HEK293 (cell line): ENCODE measurements at regions not wholly inside any gene's neighbourhood (a gene's known extent, or its start where the extent isn't known, plus 50 kb on each side); places are given as distances from the start of the nearest gene placed in this dataset.

Experiments
- GLI4 ChIP-seq: fragments of 450-650 bp; formaldehyde crosslinking; IDR thresholded peaks from 2 replicates; pipeline ENCODE4 v1.5.1; 2016; ENCODE audit warnings: missing biosample characterization, missing genetic modification characterization
- ZNF629 ChIP-seq: fragments of 450-650 bp; formaldehyde crosslinking; IDR thresholded peaks from 2 replicates; pipeline ENCODE4 v1.5.1; 2017; ENCODE audit warnings: missing biosample characterization, missing genetic modification characterization
- TF ChIP-seq, protein P1 (sequence below): fragments of 450-650 bp; formaldehyde crosslinking; IDR thresholded peaks from 2 replicates; pipeline ENCODE4 v1.5.1; 2016; ENCODE audit warnings: missing biosample characterization, missing genetic modification characterization
- TF ChIP-seq, protein P2 (sequence below): IDR thresholded peaks from 2 replicates; pipeline ENCODE4 v1.6.1; 2011; ENCODE audit warnings: mild to moderate bottlenecking, low read depth, low read length, borderline replicate concordance
- TF ChIP-seq, protein P3 (sequence below): fragments of 450-650 bp; formaldehyde crosslinking; IDR thresholded peaks from 2 replicates; pipeline ENCODE4 v1.5.1; 2017; ENCODE audit warnings: missing biosample characterization, missing genetic modification characterization

DNA sequence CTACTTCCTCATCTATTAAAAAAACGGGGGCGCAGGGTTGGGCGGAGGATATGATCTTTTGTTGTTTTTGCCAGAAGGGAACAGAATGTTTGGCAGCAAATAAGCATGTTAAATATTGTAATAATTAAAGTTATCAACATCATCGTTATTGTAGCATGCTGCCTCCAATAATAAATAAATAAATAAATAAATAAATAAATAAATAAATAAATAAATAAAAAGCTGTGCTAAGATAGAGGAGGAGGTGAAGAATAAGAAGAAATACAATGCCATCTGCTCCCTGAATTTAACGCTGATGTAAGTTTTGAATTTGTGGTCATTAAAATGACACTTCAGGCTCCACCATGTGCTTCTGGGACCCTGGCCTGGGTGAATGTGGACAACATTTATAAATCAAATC, 508.0 kb upstream of the TNC start:
- TF ChIP-seq, protein P1, sequence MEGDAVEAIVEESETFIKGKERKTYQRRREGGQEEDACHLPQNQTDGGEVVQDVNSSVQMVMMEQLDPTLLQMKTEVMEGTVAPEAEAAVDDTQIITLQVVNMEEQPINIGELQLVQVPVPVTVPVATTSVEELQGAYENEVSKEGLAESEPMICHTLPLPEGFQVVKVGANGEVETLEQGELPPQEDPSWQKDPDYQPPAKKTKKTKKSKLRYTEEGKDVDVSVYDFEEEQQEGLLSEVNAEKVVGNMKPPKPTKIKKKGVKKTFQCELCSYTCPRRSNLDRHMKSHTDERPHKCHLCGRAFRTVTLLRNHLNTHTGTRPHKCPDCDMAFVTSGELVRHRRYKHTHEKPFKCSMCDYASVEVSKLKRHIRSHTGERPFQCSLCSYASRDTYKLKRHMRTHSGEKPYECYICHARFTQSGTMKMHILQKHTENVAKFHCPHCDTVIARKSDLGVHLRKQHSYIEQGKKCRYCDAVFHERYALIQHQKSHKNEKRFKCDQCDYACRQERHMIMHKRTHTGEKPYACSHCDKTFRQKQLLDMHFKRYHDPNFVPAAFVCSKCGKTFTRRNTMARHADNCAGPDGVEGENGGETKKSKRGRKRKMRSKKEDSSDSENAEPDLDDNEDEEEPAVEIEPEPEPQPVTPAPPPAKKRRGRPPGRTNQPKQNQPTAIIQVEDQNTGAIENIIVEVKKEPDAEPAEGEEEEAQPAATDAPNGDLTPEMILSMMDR = no peak
- no peak for TF ChIP-seq GLI4 (tag by site-specific recombination)
- TF ChIP-seq, protein P2, sequence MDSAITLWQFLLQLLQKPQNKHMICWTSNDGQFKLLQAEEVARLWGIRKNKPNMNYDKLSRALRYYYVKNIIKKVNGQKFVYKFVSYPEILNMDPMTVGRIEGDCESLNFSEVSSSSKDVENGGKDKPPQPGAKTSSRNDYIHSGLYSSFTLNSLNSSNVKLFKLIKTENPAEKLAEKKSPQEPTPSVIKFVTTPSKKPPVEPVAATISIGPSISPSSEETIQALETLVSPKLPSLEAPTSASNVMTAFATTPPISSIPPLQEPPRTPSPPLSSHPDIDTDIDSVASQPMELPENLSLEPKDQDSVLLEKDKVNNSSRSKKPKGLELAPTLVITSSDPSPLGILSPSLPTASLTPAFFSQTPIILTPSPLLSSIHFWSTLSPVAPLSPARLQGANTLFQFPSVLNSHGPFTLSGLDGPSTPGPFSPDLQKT = no peak
- TF ChIP-seq ZNF629 = no peak
- TF ChIP-seq, protein P3, sequence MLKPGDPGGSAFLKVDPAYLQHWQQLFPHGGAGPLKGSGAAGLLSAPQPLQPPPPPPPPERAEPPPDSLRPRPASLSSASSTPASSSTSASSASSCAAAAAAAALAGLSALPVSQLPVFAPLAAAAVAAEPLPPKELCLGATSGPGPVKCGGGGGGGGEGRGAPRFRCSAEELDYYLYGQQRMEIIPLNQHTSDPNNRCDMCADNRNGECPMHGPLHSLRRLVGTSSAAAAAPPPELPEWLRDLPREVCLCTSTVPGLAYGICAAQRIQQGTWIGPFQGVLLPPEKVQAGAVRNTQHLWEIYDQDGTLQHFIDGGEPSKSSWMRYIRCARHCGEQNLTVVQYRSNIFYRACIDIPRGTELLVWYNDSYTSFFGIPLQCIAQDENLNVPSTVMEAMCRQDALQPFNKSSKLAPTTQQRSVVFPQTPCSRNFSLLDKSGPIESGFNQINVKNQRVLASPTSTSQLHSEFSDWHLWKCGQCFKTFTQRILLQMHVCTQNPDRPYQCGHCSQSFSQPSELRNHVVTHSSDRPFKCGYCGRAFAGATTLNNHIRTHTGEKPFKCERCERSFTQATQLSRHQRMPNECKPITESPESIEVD (tag by site-specific recombination) = no peak
